ENCODE measurements at regions not wholly inside any gene's neighbourhood (a gene's known extent, or its start where the extent isn't known, plus 50 kb on each side); places are given as distances from the start of the nearest gene placed in this dataset.

- no peak for DNase-seq (ENCODE audit: low read depth)
- no peak for TF ChIP-seq CTCF (IDR thresholded peaks at IDR 0.05; ENCODE audit: control insufficient read depth, extremely low read depth, insufficient read depth)
- no peak overlapping the region for H3K4me3 ChIP-seq (ENCODE audit: low read depth, low read length)
Measured at GRCh38 chr4:171676555-171677215, 136.5 kb upstream of the GALNTL6 start.

GRCh38 chr4:171674781-171675180, 138.4 kb upstream of the GALNTL6 start:
- no peak overlapping the region for H3K4me3 ChIP-seq (ENCODE audit: low read depth, low read length)
- no peak for TF ChIP-seq CTCF (IDR thresholded peaks at IDR 0.05; ENCODE audit: control insufficient read depth, extremely low read depth, insufficient read depth)
- DNase-seq (ENCODE audit: low read depth), result no peak

GRCh38 chr4:171668403-171668802, 144.8 kb upstream of the GALNTL6 start:
- DNase-seq (ENCODE audit: low read depth), result no peak
- H3K4me3 ChIP-seq (ENCODE audit: low read depth, low read length), result no peak overlapping the region
- no peak for TF ChIP-seq CTCF (IDR thresholded peaks at IDR 0.05; ENCODE audit: control insufficient read depth, extremely low read depth, insufficient read depth)

GRCh38 chr4:171667906-171668305, 145.3 kb upstream of the GALNTL6 start:
- H3K4me3 ChIP-seq (ENCODE audit: low read depth, low read length), result no peak overlapping the region
- no peak for DNase-seq (ENCODE audit: low read depth)
- no peak for TF ChIP-seq CTCF (IDR thresholded peaks at IDR 0.05; ENCODE audit: control insufficient read depth, extremely low read depth, insufficient read depth)

GRCh38 chr4:171651071-171651470, 162.1 kb upstream of the GALNTL6 start:
- DNase-seq (ENCODE audit: low read depth), result no peak
- TF ChIP-seq CTCF (IDR thresholded peaks at IDR 0.05; ENCODE audit: control insufficient read depth, extremely low read depth, insufficient read depth), result no peak
- H3K4me3 ChIP-seq (ENCODE audit: low read depth, low read length), result no peak overlapping the region

- no peak for TF ChIP-seq CTCF (IDR thresholded peaks at IDR 0.05; ENCODE audit: control insufficient read depth, extremely low read depth, insufficient read depth)
- no peak for DNase-seq (ENCODE audit: low read depth)
Measured at GRCh38 chr4:171650543-171650942, 162.7 kb upstream of the GALNTL6 start.

GRCh38 chr4:171648926-171649325, 164.3 kb upstream of the GALNTL6 start:
- no peak for TF ChIP-seq CTCF (IDR thresholded peaks at IDR 0.05; ENCODE audit: control insufficient read depth, extremely low read depth, insufficient read depth)
- no peak for DNase-seq (ENCODE audit: low read depth)
- H3K4me3 ChIP-seq (ENCODE audit: low read depth, low read length), result no peak overlapping the region

More at GRCh38 chr4:171650543-171650942, 162.7 kb upstream of the GALNTL6 start:
- no peak overlapping the region for H3K4me3 ChIP-seq (ENCODE audit: low read depth, low read length)

All from LNCaP clone FGC (cell line).